GM23248 (cell line): ENCODE measurements at regions not wholly inside any gene's neighbourhood (a gene's known extent, or its start where the extent isn't known, plus 50 kb on each side); places are given as distances from the start of the nearest gene placed in this dataset.

Experiments
- EZH2 ChIP-seq: fragments of 200-600 bp; sonication (generic); IDR thresholded peaks from 2 replicates; pipeline ENCODE4 v1.6.1; 2018; ENCODE audit warnings: antibody characterized with exemption, mild to moderate bottlenecking; ENCODE audit not compliant: insufficient read depth, poor library complexity, severe bottlenecking
- EZH2phosphoT487 ChIP-seq: fragments of 200-600 bp; sonication (generic); IDR thresholded peaks from 2 replicates; pipeline ENCODE4 v1.6.1; 2018; ENCODE audit warnings: antibody characterized with exemption, moderate library complexity, mild to moderate bottlenecking, low read depth; ENCODE audit not compliant: insufficient read depth

DNA sequence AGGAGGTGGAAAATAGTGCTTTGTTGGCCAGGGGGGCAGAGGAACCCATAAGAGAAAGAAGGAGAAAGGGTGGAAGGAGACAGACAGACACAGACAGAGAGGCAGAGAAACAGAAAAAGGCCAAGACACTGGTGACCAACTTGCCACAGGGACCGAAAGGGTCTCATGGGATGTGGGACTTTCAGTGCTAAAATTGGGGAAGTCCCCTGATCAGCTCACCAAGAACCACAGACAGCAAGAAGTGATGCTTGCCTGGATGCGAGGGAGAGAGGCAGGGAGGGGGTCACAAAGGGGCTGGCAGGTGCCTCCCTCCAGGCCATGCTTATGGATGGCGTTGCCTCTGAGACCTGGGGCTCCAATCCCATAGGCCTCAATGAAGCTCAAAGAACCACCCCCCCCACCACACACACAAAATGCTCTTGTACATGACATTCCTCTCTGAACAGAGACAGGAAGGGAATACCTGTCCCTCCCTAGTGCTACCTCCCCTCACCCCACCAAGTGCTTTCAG lies 413.4 kb downstream of the MN1 start:
- no peak for TF ChIP-seq EZH2phosphoT487
- no peak for TF ChIP-seq EZH2
